OCI-LY7 (cell line): ENCODE measurements at regions not wholly inside any gene's neighbourhood (a gene's known extent, or its start where the extent isn't known, plus 50 kb on each side); places are given as distances from the start of the nearest gene placed in this dataset.

ENCODE experiments used
- EZH2phosphoT487 ChIP-seq: fragments of 200-600 bp; sonication (generic); IDR thresholded peaks from 2 replicates; pipeline ENCODE4 v1.6.1; 2018; ENCODE audit warnings: low read depth, borderline replicate concordance, mild to moderate bottlenecking, mixed run types, antibody characterized with exemption, low read length, moderate library complexity, mixed read lengths
- TF ChIP-seq, protein P1 (sequence below): fragments of 200-600 bp; sonication (generic); conservative IDR thresholded peaks from 2 replicates; pipeline ENCODE4 v1.5.1; 2014; ENCODE audit warnings: mild to moderate bottlenecking, antibody characterized with exemption, low read length, moderate library complexity, mixed read lengths

DNA sequence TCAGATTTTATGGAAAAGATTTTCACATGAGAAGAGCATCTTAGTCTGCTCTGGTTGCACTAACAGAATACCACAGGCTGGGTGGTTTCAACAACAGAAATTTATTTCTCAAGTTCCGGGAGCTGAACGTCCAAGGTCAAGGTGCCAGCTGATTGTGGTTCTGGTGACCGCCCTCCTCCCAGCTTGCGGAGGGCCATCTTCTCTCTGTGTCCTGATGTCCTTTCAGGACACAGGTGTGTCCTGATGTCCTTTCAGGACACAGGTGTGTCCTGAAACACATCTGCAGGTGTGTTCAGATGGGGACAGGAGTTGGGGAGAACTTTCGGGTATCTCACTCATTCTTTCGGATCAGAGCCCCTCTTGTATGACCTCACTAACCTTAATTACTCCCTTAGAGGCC, 374.9 kb downstream of the SOX11 start:
- TF ChIP-seq, protein P1, sequence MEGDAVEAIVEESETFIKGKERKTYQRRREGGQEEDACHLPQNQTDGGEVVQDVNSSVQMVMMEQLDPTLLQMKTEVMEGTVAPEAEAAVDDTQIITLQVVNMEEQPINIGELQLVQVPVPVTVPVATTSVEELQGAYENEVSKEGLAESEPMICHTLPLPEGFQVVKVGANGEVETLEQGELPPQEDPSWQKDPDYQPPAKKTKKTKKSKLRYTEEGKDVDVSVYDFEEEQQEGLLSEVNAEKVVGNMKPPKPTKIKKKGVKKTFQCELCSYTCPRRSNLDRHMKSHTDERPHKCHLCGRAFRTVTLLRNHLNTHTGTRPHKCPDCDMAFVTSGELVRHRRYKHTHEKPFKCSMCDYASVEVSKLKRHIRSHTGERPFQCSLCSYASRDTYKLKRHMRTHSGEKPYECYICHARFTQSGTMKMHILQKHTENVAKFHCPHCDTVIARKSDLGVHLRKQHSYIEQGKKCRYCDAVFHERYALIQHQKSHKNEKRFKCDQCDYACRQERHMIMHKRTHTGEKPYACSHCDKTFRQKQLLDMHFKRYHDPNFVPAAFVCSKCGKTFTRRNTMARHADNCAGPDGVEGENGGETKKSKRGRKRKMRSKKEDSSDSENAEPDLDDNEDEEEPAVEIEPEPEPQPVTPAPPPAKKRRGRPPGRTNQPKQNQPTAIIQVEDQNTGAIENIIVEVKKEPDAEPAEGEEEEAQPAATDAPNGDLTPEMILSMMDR = no peak
- no peak for TF ChIP-seq EZH2phosphoT487
